WTC11 (cell line): ENCODE measurements at regions not wholly inside any gene's neighbourhood (a gene's known extent, or its start where the extent isn't known, plus 50 kb on each side); places are given as distances from the start of the nearest gene placed in this dataset.

Source experiments
- ATF2 ChIP-seq: sonication (generic); formaldehyde crosslinking; IDR thresholded peaks from 2 replicates; pipeline ENCODE4 v1.8.1; 2022; ENCODE audit warnings: low read depth, missing genetic modification reagents, borderline replicate concordance
- CTCF ChIP-seq: fragments of 200-600 bp; IDR thresholded peaks from 2 replicates; pipeline ENCODE4 v1.8.0; 2022; ENCODE audit warnings: antibody characterized with exemption
- MAX ChIP-seq: sonication (generic); formaldehyde crosslinking; IDR thresholded peaks from 2 replicates; pipeline ENCODE4 v1.8.0; 2022; ENCODE audit warnings: mild to moderate bottlenecking, missing genetic modification reagents
- TEAD4 ChIP-seq: sonication (generic); formaldehyde crosslinking; IDR thresholded peaks from 2 replicates; pipeline ENCODE4 v1.8.0; 2022; ENCODE audit warnings: mild to moderate bottlenecking, missing genetic modification reagents
- TF ChIP-seq, protein P1 (sequence below): sonication (generic); formaldehyde crosslinking; IDR thresholded peaks from 2 replicates; pipeline ENCODE4 v1.8.1; 2023; ENCODE audit warnings: mild to moderate bottlenecking, missing genetic modification reagents
- TF ChIP-seq, protein P2 (sequence below): fragments of 250-450 bp; sonication (Bioruptor Pico); IDR thresholded peaks from 2 replicates; pipeline ENCODE4 v1.9.0; 2021; ENCODE audit warnings: mild to moderate bottlenecking

DNA sequence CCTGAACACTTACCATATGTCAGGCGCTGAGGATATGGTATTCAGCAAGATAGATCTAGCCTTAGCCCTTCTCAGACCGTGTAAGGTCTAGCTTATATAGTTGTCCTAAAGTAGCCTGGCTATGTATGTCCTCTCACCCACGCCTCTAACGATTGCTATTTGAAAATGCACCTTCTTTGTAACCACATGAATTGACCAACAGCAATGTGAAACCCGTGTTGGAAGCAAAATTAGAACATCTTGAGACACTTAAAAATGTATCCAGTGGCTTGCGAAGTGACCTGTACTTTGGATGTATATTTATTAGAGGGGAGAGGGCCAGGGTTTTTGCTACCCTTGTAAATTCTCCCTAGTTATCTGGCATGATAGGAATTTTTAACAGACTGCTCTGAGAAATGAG, 860.0 kb upstream of the ZEB2 start:
- TF ChIP-seq ATF2 (CRISPR knock-in tag), result no peak
- TF ChIP-seq TEAD4 (CRISPR knock-in tag), result no peak
- TF ChIP-seq MAX (CRISPR knock-in tag), result no peak
- TF ChIP-seq CTCF, result no peak
- TF ChIP-seq, protein P1, sequence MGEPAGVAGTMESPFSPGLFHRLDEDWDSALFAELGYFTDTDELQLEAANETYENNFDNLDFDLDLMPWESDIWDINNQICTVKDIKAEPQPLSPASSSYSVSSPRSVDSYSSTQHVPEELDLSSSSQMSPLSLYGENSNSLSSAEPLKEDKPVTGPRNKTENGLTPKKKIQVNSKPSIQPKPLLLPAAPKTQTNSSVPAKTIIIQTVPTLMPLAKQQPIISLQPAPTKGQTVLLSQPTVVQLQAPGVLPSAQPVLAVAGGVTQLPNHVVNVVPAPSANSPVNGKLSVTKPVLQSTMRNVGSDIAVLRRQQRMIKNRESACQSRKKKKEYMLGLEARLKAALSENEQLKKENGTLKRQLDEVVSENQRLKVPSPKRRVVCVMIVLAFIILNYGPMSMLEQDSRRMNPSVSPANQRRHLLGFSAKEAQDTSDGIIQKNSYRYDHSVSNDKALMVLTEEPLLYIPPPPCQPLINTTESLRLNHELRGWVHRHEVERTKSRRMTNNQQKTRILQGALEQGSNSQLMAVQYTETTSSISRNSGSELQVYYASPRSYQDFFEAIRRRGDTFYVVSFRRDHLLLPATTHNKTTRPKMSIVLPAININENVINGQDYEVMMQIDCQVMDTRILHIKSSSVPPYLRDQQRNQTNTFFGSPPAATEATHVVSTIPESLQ (CRISPR knock-in tag), result no peak
- TF ChIP-seq, protein P2, sequence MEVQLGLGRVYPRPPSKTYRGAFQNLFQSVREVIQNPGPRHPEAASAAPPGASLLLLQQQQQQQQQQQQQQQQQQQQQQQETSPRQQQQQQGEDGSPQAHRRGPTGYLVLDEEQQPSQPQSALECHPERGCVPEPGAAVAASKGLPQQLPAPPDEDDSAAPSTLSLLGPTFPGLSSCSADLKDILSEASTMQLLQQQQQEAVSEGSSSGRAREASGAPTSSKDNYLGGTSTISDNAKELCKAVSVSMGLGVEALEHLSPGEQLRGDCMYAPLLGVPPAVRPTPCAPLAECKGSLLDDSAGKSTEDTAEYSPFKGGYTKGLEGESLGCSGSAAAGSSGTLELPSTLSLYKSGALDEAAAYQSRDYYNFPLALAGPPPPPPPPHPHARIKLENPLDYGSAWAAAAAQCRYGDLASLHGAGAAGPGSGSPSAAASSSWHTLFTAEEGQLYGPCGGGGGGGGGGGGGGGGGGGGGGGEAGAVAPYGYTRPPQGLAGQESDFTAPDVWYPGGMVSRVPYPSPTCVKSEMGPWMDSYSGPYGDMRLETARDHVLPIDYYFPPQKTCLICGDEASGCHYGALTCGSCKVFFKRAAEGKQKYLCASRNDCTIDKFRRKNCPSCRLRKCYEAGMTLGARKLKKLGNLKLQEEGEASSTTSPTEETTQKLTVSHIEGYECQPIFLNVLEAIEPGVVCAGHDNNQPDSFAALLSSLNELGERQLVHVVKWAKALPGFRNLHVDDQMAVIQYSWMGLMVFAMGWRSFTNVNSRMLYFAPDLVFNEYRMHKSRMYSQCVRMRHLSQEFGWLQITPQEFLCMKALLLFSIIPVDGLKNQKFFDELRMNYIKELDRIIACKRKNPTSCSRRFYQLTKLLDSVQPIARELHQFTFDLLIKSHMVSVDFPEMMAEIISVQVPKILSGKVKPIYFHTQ (CRISPR knock-in tag), result no peak
